ENCODE measurements at regions not wholly inside any gene's neighbourhood (a gene's known extent, or its start where the extent isn't known, plus 50 kb on each side); places are given as distances from the start of the nearest gene placed in this dataset.

DNA sequence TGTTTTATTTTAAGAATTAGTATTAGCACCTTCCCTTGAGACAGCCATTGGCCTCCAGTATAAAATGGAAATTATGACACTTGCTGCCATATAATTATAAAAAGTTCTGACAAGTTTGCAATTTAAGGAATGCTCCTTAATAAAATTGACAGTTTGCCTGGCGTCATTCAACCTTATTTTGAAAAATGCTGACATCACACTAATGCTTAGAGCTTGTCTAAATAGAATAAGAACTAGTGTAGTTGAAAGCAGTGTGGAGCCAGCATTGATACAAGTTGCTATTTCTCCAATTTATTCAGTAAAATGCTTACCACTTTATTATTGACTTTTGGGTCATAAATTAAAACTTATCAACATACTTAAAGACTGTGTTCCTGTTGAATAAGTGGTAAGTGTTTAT is 54.3 kb upstream of the ARX start:
- CTCF ChIA-PET = no interaction called here
- no peak for TF ChIP-seq PKNOX1 (IDR thresholded peaks at IDR 0.05)
- TF ChIP-seq SUZ12 (IDR thresholded peaks at IDR 0.05) = no peak
- no peak for TF ChIP-seq SP1 (IDR thresholded peaks at IDR 0.05)
- no peak for TF ChIP-seq FOXA1 (IDR thresholded peaks at IDR 0.05)
- TF ChIP-seq ARNT (IDR thresholded peaks at IDR 0.05) = no peak
- no peak for TF ChIP-seq CTBP1 (IDR thresholded peaks at IDR 0.05; ENCODE audit: borderline replicate concordance)
- TF ChIP-seq FOXM1 (IDR thresholded peaks at IDR 0.05; ENCODE audit: borderline replicate concordance) = no peak
- TF ChIP-seq ZNF384 (IDR thresholded peaks at IDR 0.05) = no peak
- TF ChIP-seq L3MBTL2 (conservative IDR thresholded peaks at IDR 0.05) = no peak
- no peak for TF ChIP-seq TARDBP (IDR thresholded peaks at IDR 0.05)
- TF ChIP-seq BHLHE40 (IDR thresholded peaks at IDR 0.05; ENCODE audit: borderline replicate concordance) = no peak
- no peak for TF ChIP-seq NFRKB (IDR thresholded peaks at IDR 0.05)
- no peak for TF ChIP-seq HDGF (IDR thresholded peaks at IDR 0.05; ENCODE audit: borderline replicate concordance)
- no peak for TF ChIP-seq FOXK2 (IDR thresholded peaks at IDR 0.05)
- TF ChIP-seq ELF4 (IDR thresholded peaks at IDR 0.05) = no peak
- no peak for TF ChIP-seq LEF1 (IDR thresholded peaks at IDR 0.05; ENCODE audit: borderline replicate concordance)
- POLR2A ChIA-PET = no interaction called here
- DNase-seq (ENCODE audit: extremely low spot score) = no peak

DNA sequence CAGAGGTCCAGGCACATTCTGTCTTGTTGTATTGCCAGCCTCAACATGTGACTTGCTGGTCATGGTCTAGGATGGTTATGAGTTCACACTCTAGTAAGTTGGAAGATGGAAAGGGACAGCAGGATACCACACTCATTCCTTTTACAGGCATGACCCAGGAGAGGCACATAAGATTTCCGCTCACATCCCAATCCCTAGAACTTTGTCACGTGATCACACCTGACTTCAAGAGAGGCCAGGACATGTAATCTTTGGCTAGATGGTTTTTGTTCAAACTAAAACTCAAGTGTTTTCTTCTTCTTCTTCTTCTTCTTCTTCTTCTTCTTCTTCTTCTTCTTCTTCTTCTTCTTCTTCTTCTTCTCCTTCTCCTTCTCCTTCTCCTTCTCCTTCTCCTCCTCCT is 53.4 kb upstream of the ARX start:
- TF ChIP-seq FOXK2 (IDR thresholded peaks at IDR 0.05) (no peak), BHLHE40 (IDR thresholded peaks at IDR 0.05; ENCODE audit: borderline replicate concordance) (no peak), ARNT (IDR thresholded peaks at IDR 0.05) (no peak), SP1 (IDR thresholded peaks at IDR 0.05) (no peak), HDGF (IDR thresholded peaks at IDR 0.05; ENCODE audit: borderline replicate concordance) (no peak), L3MBTL2 (conservative IDR thresholded peaks at IDR 0.05) (no peak), SUZ12 (IDR thresholded peaks at IDR 0.05) (no peak), FOXM1 (IDR thresholded peaks at IDR 0.05; ENCODE audit: borderline replicate concordance) (no peak), NFRKB (IDR thresholded peaks at IDR 0.05) (no peak), ELF4 (IDR thresholded peaks at IDR 0.05) (no peak), FOXA1 (IDR thresholded peaks at IDR 0.05) (no peak), PKNOX1 (IDR thresholded peaks at IDR 0.05) (no peak), LEF1 (IDR thresholded peaks at IDR 0.05; ENCODE audit: borderline replicate concordance) (no peak), CTBP1 (IDR thresholded peaks at IDR 0.05; ENCODE audit: borderline replicate concordance) (no peak), ZNF384 (IDR thresholded peaks at IDR 0.05) (no peak)
- ChIA-PET CTCF (no interaction called here), POLR2A (no interaction called here)
- no peak for DNase-seq (ENCODE audit: extremely low spot score)

GRCh38 chrX:25068340-25068739 is 52.6 kb upstream of the ARX start:
- TF ChIP-seq FOXK2 (IDR thresholded peaks at IDR 0.05) (no peak), BHLHE40 (IDR thresholded peaks at IDR 0.05; ENCODE audit: borderline replicate concordance) (no peak), L3MBTL2 (conservative IDR thresholded peaks at IDR 0.05) (no peak), ELF4 (IDR thresholded peaks at IDR 0.05) (no peak), FOXA1 (IDR thresholded peaks at IDR 0.05) (no peak), SP1 (IDR thresholded peaks at IDR 0.05) (no peak), HDGF (IDR thresholded peaks at IDR 0.05; ENCODE audit: borderline replicate concordance) (no peak), CTBP1 (IDR thresholded peaks at IDR 0.05; ENCODE audit: borderline replicate concordance) (no peak)
- no peak for DNase-seq (ENCODE audit: extremely low spot score)

DNA sequence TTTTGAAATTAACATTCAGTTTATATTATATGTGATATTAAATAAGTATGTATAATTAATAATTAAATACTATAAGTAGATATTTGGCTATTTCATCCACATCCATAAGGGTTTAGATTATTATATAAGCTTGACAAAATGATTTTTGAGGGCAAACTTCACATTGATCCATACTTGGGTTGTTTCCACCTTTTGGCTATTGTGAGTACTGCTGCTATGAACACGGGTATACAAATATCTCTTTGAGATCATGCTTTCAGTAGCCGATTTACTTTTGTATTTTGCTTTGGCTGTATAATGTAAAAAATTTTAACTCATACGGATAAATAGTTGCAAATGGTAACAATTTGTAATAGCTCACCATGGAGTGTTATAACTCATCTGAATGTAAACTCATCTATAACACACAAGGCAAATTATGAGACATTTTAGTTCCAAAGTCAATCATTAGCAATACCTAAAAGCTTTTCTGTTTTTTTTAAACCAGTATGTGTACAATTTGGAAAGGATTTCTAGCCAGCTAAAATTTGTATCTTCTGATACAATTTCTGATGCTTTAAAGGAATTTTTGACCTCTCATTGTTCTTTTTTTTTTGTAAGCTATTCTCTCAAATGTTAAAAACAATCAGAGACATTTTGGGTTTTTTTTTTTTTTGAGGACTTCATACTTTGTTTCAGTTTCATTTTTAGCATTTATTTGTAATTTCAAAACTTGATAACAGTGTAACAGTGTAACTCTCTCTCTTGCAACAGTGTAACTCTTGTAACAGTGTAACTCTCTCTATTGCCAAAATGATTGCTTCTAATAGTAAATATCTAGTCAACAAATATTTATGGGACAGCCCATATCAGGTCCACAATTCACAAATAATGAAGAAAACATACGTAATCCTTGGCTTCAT is 51.8 kb upstream of the ARX start:
- POLR2A ChIA-PET = no interaction called here
- CTCF ChIA-PET = no interaction called here
- TF ChIP-seq LEF1 (IDR thresholded peaks at IDR 0.05; ENCODE audit: borderline replicate concordance) = no peak
- TF ChIP-seq ZNF384 (IDR thresholded peaks at IDR 0.05) = no peak
- TF ChIP-seq HDGF (IDR thresholded peaks at IDR 0.05; ENCODE audit: borderline replicate concordance) = no peak
- no peak for TF ChIP-seq SP1 (IDR thresholded peaks at IDR 0.05)
- TF ChIP-seq BHLHE40 (IDR thresholded peaks at IDR 0.05; ENCODE audit: borderline replicate concordance) = no peak
- no peak for TF ChIP-seq TARDBP (IDR thresholded peaks at IDR 0.05)
- no peak for TF ChIP-seq PKNOX1 (IDR thresholded peaks at IDR 0.05)
- TF ChIP-seq ELF4 (IDR thresholded peaks at IDR 0.05) = no peak
- no peak for TF ChIP-seq CTBP1 (IDR thresholded peaks at IDR 0.05; ENCODE audit: borderline replicate concordance)
- no peak for TF ChIP-seq FOXA1 (IDR thresholded peaks at IDR 0.05)
- no peak for TF ChIP-seq FOXM1 (IDR thresholded peaks at IDR 0.05; ENCODE audit: borderline replicate concordance)
- no peak for TF ChIP-seq NFRKB (IDR thresholded peaks at IDR 0.05)
- TF ChIP-seq L3MBTL2 (conservative IDR thresholded peaks at IDR 0.05) = no peak
- no peak for TF ChIP-seq ARNT (IDR thresholded peaks at IDR 0.05)
- TF ChIP-seq FOXK2 (IDR thresholded peaks at IDR 0.05) = no peak
- no peak for TF ChIP-seq SUZ12 (IDR thresholded peaks at IDR 0.05)
- no peak for DNase-seq (ENCODE audit: extremely low spot score)

More at GRCh38 chrX:25068340-25068739, 52.6 kb upstream of the ARX start:
- POLR2A ChIA-PET = no interaction called here
- CTCF ChIA-PET = no interaction called here

GRCh38 chrX:25066131-25066530 is 50.4 kb upstream of the ARX start:
- ChIA-PET POLR2A (no interaction called here), CTCF (no interaction called here)
- no peak for DNase-seq (ENCODE audit: extremely low spot score)
- TF ChIP-seq FOXK2 (IDR thresholded peaks at IDR 0.05) = no peak

Data from HEK293T (cell line).